NCI-H1092 (cell line): ENCODE measurements at regions not wholly inside any gene's neighbourhood (a gene's known extent, or its start where the extent isn't known, plus 50 kb on each side); places are given as distances from the start of the nearest gene placed in this dataset.

Experiments
- DNase-seq: peaks from one replicate; lab custom pipeline; 2025; lab: John Stamatoyannopoulos, UW

DNA sequence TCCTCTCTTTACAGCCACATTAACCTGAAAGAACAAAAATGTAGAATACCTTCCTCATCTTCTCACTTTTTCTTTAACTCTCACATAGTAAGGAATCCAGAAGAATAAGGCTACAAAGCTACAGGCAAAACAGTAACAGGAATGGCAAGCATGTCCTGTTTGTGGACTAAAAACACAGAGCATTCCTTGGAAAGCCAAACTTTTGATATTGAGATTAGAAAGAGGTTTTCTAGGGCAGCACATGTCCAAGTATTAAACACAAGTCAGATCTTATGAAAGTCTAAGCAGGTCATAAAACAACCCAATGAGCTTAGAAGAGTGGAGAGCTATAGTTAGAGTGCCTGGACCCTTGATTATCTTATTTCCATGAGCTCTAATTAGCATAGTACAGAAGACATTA is 58.2 kb upstream of the FAM9C start:
- DNase-seq, result no peak

DNA sequence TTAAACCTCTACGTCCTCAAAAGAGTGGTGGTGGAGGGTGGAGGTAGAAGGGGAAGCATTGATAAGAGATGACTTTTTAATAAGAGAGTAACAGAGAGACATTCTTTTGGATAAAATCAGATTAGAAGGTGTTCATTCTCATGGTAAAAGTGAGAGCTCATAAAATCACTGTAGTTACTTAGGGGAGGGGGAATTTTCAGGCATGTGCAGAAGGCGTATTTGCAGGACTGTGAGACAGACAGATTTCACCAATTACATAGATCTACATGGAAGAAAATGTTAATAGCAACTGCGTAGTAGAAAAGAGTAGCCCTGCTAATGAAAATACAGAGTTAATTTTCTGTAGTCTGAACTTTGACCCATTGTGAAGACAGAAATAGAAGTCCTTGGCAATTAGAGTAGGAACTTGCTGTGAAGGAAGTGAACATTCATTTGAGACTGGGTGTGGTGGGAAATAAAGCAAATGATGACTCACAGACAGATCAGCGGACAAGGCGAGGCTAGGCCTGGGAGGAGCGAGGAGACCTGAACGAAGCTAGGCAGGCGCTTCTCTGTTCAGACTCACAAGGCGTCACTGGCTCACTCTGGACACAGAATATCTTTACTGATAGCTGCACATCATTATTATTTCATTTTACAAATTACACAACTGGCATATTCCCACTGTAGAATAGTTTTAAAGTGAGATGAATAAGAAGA is 57.2 kb upstream of the FAM9C start:
- DNase-seq, result no peak

DNA sequence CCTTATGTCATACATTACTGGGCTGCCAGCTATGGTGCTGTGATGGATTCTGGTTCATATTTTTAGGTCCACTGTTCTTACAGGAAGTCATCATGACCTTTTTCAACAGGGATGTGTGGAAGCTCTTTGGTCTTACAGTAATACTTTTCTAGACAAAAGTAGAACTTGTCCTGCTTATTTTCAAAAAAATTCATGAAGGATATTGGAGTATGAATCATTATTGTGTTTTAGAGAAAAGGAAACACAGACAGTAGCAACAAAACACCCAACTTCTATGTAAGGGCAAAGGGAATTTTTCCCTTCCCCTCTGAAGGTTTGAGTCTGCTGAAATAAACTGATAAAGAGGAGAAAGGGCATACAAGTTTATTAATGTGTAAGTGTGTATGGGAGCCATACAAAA is 54.7 kb upstream of the FAM9C start:
- no peak for DNase-seq

DNA sequence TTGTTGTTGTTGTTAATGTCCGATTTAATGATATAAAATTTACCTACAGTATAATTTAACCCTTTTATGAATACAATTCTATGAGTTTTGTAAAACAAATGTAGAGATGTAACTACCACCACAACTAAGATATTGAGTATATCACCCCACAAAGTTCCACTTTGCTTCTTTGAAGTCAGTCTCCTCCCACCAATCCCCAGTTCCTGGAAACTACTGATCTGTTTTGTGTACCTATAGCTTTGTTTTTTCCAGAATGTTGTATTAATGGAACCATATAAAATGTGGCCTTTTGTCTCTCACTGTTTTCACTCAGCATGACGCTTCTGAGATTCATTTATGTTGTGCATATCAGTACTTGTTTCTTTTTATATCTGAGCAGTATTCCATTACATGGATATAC is 52.3 kb upstream of the FAM9C start:
- no peak for DNase-seq

DNA sequence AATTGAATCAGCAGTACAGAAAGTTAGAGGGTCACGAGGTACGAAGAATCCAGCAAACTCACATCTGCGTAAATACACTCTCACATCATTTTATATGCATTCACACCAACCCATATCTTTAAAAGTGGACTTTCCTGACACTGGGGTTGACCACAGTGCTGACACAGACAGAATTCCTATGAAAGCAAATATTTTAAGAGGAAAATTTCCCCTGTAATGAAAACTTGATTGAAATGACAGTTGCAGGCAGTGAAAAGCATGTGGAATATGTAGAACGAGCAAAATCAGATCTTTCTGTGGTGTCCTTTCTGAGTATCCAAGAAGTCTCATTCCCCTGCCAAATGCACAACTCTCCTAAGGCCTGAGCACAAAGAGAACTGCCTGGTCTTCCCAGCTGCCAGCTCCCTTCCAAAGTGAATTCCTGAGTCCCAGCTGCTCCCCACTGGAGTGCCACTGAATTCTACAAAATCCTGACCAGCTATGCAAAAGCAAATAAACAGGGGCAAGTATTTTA is 50.5 kb upstream of the FAM9C start:
- DNase-seq, result no peak

DNA sequence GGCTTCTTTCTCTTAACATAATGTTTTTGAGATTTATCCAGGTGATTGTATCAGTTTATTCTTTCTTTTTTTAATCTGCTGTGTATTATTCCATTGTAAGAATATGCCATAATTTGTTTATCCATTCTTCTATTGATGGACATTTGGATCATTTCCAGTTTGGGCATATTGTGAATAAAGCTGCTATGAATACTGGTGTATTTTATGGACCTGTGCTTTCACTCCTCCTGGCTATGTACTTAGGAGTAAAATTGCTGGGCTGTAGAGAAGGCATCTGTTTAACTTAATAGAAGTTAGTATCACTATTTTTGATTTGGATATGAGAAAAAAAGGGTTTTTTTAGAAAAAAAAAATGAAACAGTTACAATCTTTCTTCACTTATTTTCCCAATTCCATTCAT is 50.0 kb upstream of the FAM9C start:
- DNase-seq, result no peak
